Gastroesophageal sphincter (tissue), 3 donors: ENCODE measurements at regions not wholly inside any gene's neighbourhood (a gene's known extent, or its start where the extent isn't known, plus 50 kb on each side); places are given as distances from the start of the nearest gene placed in this dataset.

Experiments
- CTCF ChIP-seq, 4 experiments: fragments of 200-600 bp in 2 of 4; fragments of 450-650 bp in 2 of 4; sonication (generic) in 1 of 4; IDR thresholded peaks; one replicate each; pipeline ENCODE4 v1.5.1; 2017 to 2019; ENCODE audit warnings: antibody characterized with exemption in 4 of 4, mild to moderate bottlenecking in 2 of 4, moderate library complexity in 2 of 4
- POLR2A ChIP-seq, 2 donors: fragments of 450-650 bp; IDR thresholded peaks; one replicate each; pipeline ENCODE4 v1.6.1; 2017; ENCODE audit warnings: antibody characterized with exemption in 2 of 2, mild to moderate bottlenecking in 2 of 2, moderate library complexity in 1 of 2

GRCh38 chr6:71406865-71407860, 118.6 kb downstream of the OGFRL1 start:
- TF ChIP-seq POLR2A (IDR thresholded peaks at IDR 0.05), result no peak
- no peak for TF ChIP-seq CTCF (IDR thresholded peaks at IDR 0.05)
